H1 (cell line): ENCODE measurements at regions not wholly inside any gene's neighbourhood (a gene's known extent, or its start where the extent isn't known, plus 50 kb on each side); places are given as distances from the start of the nearest gene placed in this dataset.

Experiments used
- CTCF ChIA-PET: fragments of 300-600 bp; sonication (Branson Sonifier 250); formaldehyde crosslinking; loops from one replicate; lab custom pipeline; 2021; ENCODE audit not compliant: partially characterized antibody; lab: Charles Lee
- POLR2A ChIA-PET: fragments of 300-600 bp; sonication (Branson Sonifier 250); formaldehyde crosslinking; loops from one replicate; lab custom pipeline; 2021; ENCODE audit warnings: inconsistent platforms; ENCODE audit not compliant: partially characterized antibody; lab: Charles Lee
- DNase-seq, 2 experiments: peaks; one replicate each; pipeline versions ENCODE4 v3.0.0 to v3.0.0-alpha.2; 2010 to 2022; ENCODE audit warnings: low spot score in 2 of 2, low read depth in 1 of 2, mixed read lengths in 1 of 2
- FAIRE-seq: peaks from 2 replicates; lab custom pipeline; 2011; peaks lifted over from hg19 to GRCh38; lab: Jason Lieb, UNC
- H2AFZ ChIP-seq: 2 replicates; pipeline ENCODE4 v1.8.1; 2012; ENCODE audit warnings: low read length, inconsistent platforms
- H2AK5ac ChIP-seq: 2 replicates; pipeline ENCODE4 v1.6.1; 2013; ENCODE audit warnings: low read depth, low read length
- H2BK120ac ChIP-seq: replicated peaks from 2 replicates; pipeline ENCODE3; 2013; ENCODE audit warnings: low read depth, low read length, inconsistent platforms
- H2BK12ac ChIP-seq: 2 replicates; pipeline ENCODE4 v1.6.1; 2013; ENCODE audit warnings: low read depth, low read length
- H2BK15ac ChIP-seq: 2 replicates; pipeline ENCODE4 v1.6.1; 2013; ENCODE audit warnings: low read length
- H2BK20ac ChIP-seq: 2 replicates; pipeline ENCODE4 v1.6.1; 2013; ENCODE audit warnings: low read length
- H2BK5ac ChIP-seq: 2 replicates; pipeline ENCODE4 v1.6.1; 2013; ENCODE audit warnings: low read depth, low read length
- H3K14ac ChIP-seq: 2 replicates; pipeline ENCODE4 v1.6.1; 2013; ENCODE audit warnings: inconsistent platforms; ENCODE audit not compliant: insufficient read length
- H3K18ac ChIP-seq: 2 replicates; pipeline ENCODE4 v1.6.1; 2013; ENCODE audit warnings: low read length; ENCODE audit errors: extremely low read depth
- H3K23ac ChIP-seq: 2 replicates; pipeline ENCODE4 v1.6.1; 2013; ENCODE audit warnings: inconsistent platforms; ENCODE audit not compliant: insufficient read length
- H3K23me2 ChIP-seq: 2 replicates; pipeline ENCODE4 v1.6.1; 2013; ENCODE audit warnings: low read depth, low read length
- H3K27ac ChIP-seq: 2 replicates; pipeline ENCODE4 v1.6.1; 2011; ENCODE audit warnings: low read depth, low read length, inconsistent platforms
- H3K27me3 ChIP-seq, 4 experiments: replicated peaks in 1 of 4; 1 replicate in 1 of 4; 2 replicates in 3 of 4; pipeline versions ENCODE4 v1.6.1 to v1.8.1; 2011 to 2013; ENCODE audit warnings: low read length in 3 of 4, mild to moderate bottlenecking in 3 of 4, inconsistent platforms in 2 of 4, mixed read lengths in 2 of 4, moderate library complexity in 1 of 4; ENCODE audit not compliant: control insufficient read depth in 3 of 4, insufficient read depth in 3 of 4; ENCODE audit errors: extremely low read depth in 1 of 4
- H3K36me3 ChIP-seq, 4 experiments: 2 replicates each; pipeline versions ENCODE4 v1.6.1 to v1.8.1; 2011 to 2013; ENCODE audit warnings: mild to moderate bottlenecking in 4 of 4, low read length in 3 of 4, moderate library complexity in 2 of 4, control low read depth in 1 of 4, inconsistent platforms in 1 of 4; ENCODE audit not compliant: insufficient read depth in 4 of 4, control insufficient read depth in 2 of 4
- H3K4ac ChIP-seq: replicated peaks from 2 replicates; pipeline ENCODE3; 2013; ENCODE audit warnings: low read length, low read depth, mixed read lengths, inconsistent platforms; ENCODE audit not compliant: insufficient read length
- H3K4me1 ChIP-seq, 4 experiments: replicated peaks in 1 of 4; 1 replicate in 1 of 4; 2 replicates in 3 of 4; pipeline versions ENCODE4 v1.6.1 to v1.8.1; 2011 to 2013; ENCODE audit warnings: low read length in 3 of 4, inconsistent platforms in 2 of 4, mixed read lengths in 1 of 4; ENCODE audit not compliant: insufficient read depth in 4 of 4, control insufficient read depth in 3 of 4
- H3K4me2 ChIP-seq, 2 experiments: 2 replicates each; pipeline versions ENCODE4 v1.6.1 to v1.8.1; 2011 to 2013; ENCODE audit warnings: low read depth in 2 of 2, low read length in 2 of 2, control low read depth in 1 of 2, inconsistent platforms in 1 of 2, mild to moderate bottlenecking in 1 of 2; ENCODE audit not compliant: insufficient read depth in 1 of 2
- H3K4me3 ChIP-seq, 4 experiments: fragments of 200-600, 300-600 bp in 1 of 4; sonication (generic), shearing (Covaris generic), sonication (Bioruptor Twin) in 1 of 4; 2 replicates each; pipeline versions ENCODE4 v1.5.1 to v1.8.1; 2011 to 2016; ENCODE audit warnings: low read length in 4 of 4, low read depth in 3 of 4, control low read depth in 2 of 4, inconsistent platforms in 2 of 4, mild to moderate bottlenecking in 2 of 4, mixed read lengths in 1 of 4, moderate library complexity in 1 of 4; ENCODE audit not compliant: insufficient read depth in 2 of 4; ENCODE audit errors: extremely low read depth in 1 of 4
- H3K56ac ChIP-seq: replicated peaks from 2 replicates; pipeline ENCODE3; 2013; ENCODE audit warnings: low read depth, mild to moderate bottlenecking, mixed read lengths, low read length, inconsistent platforms; ENCODE audit not compliant: insufficient read length
- H3K79me1 ChIP-seq: 2 replicates; pipeline ENCODE4 v1.6.1; 2013; ENCODE audit warnings: low read depth, low read length, control low read depth
- H3K79me2 ChIP-seq, 2 experiments: 2 replicates each; pipeline versions ENCODE4 v1.6.1 to v1.8.1; 2012 to 2013; ENCODE audit warnings: low read length in 2 of 2, mild to moderate bottlenecking in 2 of 2, inconsistent platforms in 1 of 2; ENCODE audit not compliant: insufficient read depth in 2 of 2, control insufficient read depth in 1 of 2
- H3K9ac ChIP-seq, 4 experiments: replicated peaks in 1 of 4; 1 replicate in 1 of 4; 2 replicates in 3 of 4; pipeline versions ENCODE4 v1.6.1 to v1.8.1; 2011 to 2013; ENCODE audit warnings: low read depth in 3 of 4, low read length in 3 of 4, control low read depth in 2 of 4, mild to moderate bottlenecking in 2 of 4, moderate library complexity in 2 of 4, inconsistent platforms in 1 of 4; ENCODE audit errors: extremely low read depth in 1 of 4
- H3K9me3 ChIP-seq, 2 experiments: 2 replicates each; pipeline versions ENCODE4 v1.6.1 to v1.8.1; 2012 to 2013; ENCODE audit warnings: mild to moderate bottlenecking in 2 of 2, moderate library complexity in 2 of 2, control low read depth in 1 of 2, inconsistent platforms in 1 of 2, low read depth in 1 of 2, low read length in 1 of 2, mixed read lengths in 1 of 2; ENCODE audit not compliant: insufficient read depth in 2 of 2
- H4K20me1 ChIP-seq, 2 experiments: replicated peaks in 1 of 2; 2 replicates each; pipeline versions ENCODE3 to v1.8.1; 2011 to 2013; ENCODE audit warnings: inconsistent platforms in 2 of 2, low read length in 2 of 2, mild to moderate bottlenecking in 1 of 2; ENCODE audit not compliant: insufficient read depth in 2 of 2, control insufficient read depth in 1 of 2
- H4K5ac ChIP-seq: 2 replicates; pipeline ENCODE4 v1.6.1; 2013; ENCODE audit warnings: low read length, low read depth, mixed read lengths, inconsistent platforms; ENCODE audit not compliant: insufficient read length
- H4K8ac ChIP-seq: 2 replicates; pipeline ENCODE4 v1.8.0; 2013; ENCODE audit warnings: mild to moderate bottlenecking, moderate library complexity, low read length, inconsistent platforms; ENCODE audit not compliant: insufficient read depth; ENCODE audit errors: extremely low read depth
- H4K91ac ChIP-seq: replicated peaks from 2 replicates; pipeline ENCODE3; 2013; ENCODE audit warnings: low read length, mixed read lengths, inconsistent platforms; ENCODE audit not compliant: insufficient read length
- CHD2 ChIP-seq: IDR thresholded peaks from 2 replicates; pipeline ENCODE4 v1.6.1; 2012; ENCODE audit warnings: low read length, improper control_type of control experiment
- EP300 ChIP-seq, 2 experiments: IDR thresholded peaks; 1 replicate in 1 of 2; 2 replicates in 1 of 2; pipeline ENCODE4 v1.6.1; 2011 to 2012; ENCODE audit warnings: low read depth in 2 of 2, low read length in 2 of 2, mild to moderate bottlenecking in 2 of 2, borderline replicate concordance in 1 of 2, inconsistent platforms in 1 of 2, moderate library complexity in 1 of 2
- FOSL1 ChIP-seq: IDR thresholded peaks from 2 replicates; pipeline ENCODE4 v1.6.1; 2011; ENCODE audit warnings: mild to moderate bottlenecking, low read depth, low read length, moderate library complexity; ENCODE audit not compliant: insufficient read depth
- KDM4A ChIP-seq: IDR thresholded peaks from one replicate; pipeline ENCODE4 v1.7.1; 2012; ENCODE audit warnings: low read depth, mild to moderate bottlenecking, moderate library complexity, low read length, inconsistent platforms; ENCODE audit not compliant: severe bottlenecking
- RNF2 ChIP-seq: fragments of 200-900, 300-1000 bp; sonication (generic); IDR thresholded peaks from 2 replicates; pipeline ENCODE4 v1.7.1; 2016; ENCODE audit warnings: borderline replicate concordance, low read depth, mild to moderate bottlenecking, antibody characterized with exemption, low read length; ENCODE audit not compliant: poor library complexity, severe bottlenecking; ENCODE audit errors: missing control alignments
- WGBS, 2 experiments: shearing (Covaris generic) in 1 of 2; methylation state at CpG; one replicate each; pipeline versions ENCODE4 v1.1.6 to v1.1.7; 2013 to 2015; ENCODE audit warnings: low lambda C conversion rate in 2 of 2, mixed read lengths in 2 of 2, inconsistent platforms in 1 of 2, low coverage in 1 of 2, missing lambda C conversion rate in 1 of 2; ENCODE audit not compliant: insufficient replicate concordance in 2 of 2, insufficient coverage in 1 of 2, insufficient read length in 1 of 2; ENCODE audit errors: extremely low coverage in 1 of 2, missing lambda C conversion rate in 1 of 2; 5-methylcytosine and 5-hydroxymethylcytosine counted together

- 93% methylated on average over 4 of the region's 4 CpGs; no CpG with 5 or more reads in 1 of the 2 experiments for WGBS, 2 experiments
- Histone ChIP-seq H4K91ac (no peak overlapping the region), H3K4me2 (no peak overlapping the region), H2AFZ (no peak overlapping the region), H4K8ac (no peak overlapping the region), H2BK15ac (no peak overlapping the region), H3K36me3 (no peaks in the 10 kb centered on the region), H3K27ac (no peak overlapping the region), H2BK5ac (no peak overlapping the region), H3K23ac (no peak overlapping the region), H3K4ac (no peak overlapping the region), H3K27me3 (no peaks in the 10 kb centered on the region), H3K9me3 (no peaks in the 10 kb centered on the region), H2BK20ac (no peak overlapping the region), H3K18ac (no peak overlapping the region), H2BK120ac (no peak overlapping the region), H3K9ac (no peak overlapping the region), H4K20me1 (no peaks in the 10 kb centered on the region), H3K23me2 (no peaks in the 10 kb centered on the region), H3K4me3 (no peak overlapping the region), H3K79me2 (no peaks in the 10 kb centered on the region), H2AK5ac (no peak overlapping the region), H3K4me1 (peaks cover 0 to 5% (median 0%) of the 10 kb centered on the region in 4 experiments; a peak in 1 of 7 replicates), H2BK12ac (no peak overlapping the region), H3K79me1 (no peaks in the 10 kb centered on the region), H3K14ac (no peak overlapping the region), H3K56ac (no peak overlapping the region), H4K5ac (no peak overlapping the region)
- ChIA-PET POLR2A (no interaction called here), CTCF (no interaction called here)
- no peak for DNase-seq
- no peak for FAIRE-seq
- TF ChIP-seq FOSL1 (no peak), EP300 (IDR thresholded peaks at IDR 0.05; ENCODE audit: borderline replicate concordance in 1 of 2, low read depth in 2 of 2, low read length in 2 of 2) (no peak), CHD2 (no peak), KDM4A (no peak), RNF2 (no peak)
These were observed 149.6 kb upstream of the MEOX2 start for GRCh38 chr7:15836041-15836440.
